HG02623 (cell line): ENCODE measurements at regions not wholly inside any gene's neighbourhood (a gene's known extent, or its start where the extent isn't known, plus 50 kb on each side); places are given as distances from the start of the nearest gene placed in this dataset.

ENCODE experiments used
- ATAC-seq: cut with Tn5 transposase; IDR thresholded peaks from one replicate; pipeline ENCODE4 v1.9.1; 2021; ENCODE audit warnings: moderate library complexity; ENCODE audit not compliant: unreplicated experiment

- no peak for ATAC-seq
Observed at GRCh38 chr21:39029900-39030884, 153.1 kb downstream of the PSMG1 start.

DNA sequence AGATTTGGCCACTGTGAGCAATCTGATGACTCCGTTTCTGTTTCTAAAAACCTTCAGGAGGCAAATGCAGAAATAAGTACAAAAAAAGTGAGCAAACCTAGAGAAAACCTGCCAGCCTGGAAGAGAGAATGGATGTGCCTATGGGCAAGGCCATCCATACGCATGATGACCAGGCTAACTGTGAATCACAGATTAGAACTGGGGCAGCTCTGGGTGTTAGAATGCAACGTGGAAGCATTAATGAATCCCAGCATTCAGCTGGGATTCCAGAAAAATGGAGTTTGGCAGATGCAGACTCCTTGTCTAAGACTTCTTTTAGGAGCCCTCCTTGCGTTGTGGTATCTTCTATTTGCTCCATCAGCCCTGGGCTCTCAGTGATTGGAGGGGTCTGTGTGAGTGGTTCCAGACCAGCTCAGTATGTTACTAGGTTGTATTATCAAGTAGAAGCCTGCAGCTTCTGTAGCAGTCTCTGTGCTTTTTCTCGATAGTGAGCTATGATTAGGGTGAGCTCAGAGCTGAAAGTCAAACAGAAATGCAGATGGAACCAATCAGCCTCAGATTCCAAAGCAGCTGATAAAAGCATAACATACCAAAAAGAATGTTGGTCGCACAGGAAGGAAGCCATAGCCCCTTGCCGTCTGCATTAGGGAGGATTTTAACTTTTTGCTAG is 154.0 kb downstream of the PSMG1 start:
- no peak for ATAC-seq

DNA sequence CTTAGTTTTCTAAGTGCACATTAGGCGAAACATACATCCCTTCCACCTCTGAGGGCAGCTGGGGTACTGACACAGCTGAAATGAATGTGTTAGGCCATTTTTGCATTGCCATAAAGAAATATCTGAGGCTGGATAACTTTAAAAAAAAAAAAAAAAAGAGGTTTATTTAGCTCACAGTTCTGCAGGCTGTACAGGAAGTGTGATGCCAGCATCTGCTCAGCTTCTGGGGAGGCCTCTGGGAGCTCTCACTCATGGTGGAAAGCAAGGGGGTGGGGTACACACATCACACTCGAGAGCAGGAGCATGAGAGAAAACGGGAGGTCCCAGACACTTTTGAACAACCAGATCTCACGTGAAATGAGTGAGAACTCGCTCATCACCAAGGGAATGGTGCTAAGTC is 158.1 kb downstream of the PSMG1 start:
- ATAC-seq = no peak

- ATAC-seq = no peak
Observed at GRCh38 chr21:39024538-39024937, 158.7 kb downstream of the PSMG1 start.

GRCh38 chr21:39022863-39023693 is 160.2 kb downstream of the PSMG1 start:
- no peak for ATAC-seq

DNA sequence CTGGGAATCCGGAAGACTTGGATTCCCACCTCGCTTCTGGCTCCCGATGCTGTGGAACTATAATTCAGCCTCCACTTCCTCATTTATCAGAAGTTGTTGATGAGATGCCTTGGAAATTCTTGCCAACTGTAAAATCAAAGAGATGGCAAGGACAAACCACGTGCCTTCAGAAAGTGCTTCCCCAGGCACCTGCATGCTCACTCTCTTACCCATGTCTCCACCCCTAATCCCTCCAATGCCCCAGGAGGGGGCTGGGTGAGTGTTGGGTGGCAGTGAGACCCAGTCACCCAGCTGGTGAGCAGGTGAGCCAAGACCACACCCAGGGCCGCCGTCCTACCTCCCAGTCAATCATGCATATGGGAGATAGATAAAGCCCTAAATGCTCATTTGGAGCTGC is 160.8 kb downstream of the PSMG1 start:
- ATAC-seq = no peak

DNA sequence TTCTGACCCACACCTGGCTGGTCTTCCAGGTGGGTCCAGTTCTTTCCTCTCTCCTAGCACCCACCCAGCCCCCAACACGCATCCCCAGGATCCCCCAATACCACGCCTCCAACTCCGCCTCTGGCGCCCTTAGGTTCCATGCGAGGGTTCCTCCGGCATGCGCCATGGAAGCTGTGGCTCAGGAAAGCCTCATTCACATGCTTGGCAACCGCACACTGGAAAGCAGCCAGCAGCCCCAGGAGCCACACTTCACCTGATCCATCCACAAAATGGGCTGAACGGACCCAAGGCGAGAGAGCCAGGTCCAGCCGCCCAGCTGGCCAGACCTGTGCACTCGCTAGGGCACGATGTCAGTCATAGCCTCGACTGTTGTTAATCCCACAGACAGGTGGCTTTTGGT is 161.2 kb downstream of the PSMG1 start:
- ATAC-seq = no peak

DNA sequence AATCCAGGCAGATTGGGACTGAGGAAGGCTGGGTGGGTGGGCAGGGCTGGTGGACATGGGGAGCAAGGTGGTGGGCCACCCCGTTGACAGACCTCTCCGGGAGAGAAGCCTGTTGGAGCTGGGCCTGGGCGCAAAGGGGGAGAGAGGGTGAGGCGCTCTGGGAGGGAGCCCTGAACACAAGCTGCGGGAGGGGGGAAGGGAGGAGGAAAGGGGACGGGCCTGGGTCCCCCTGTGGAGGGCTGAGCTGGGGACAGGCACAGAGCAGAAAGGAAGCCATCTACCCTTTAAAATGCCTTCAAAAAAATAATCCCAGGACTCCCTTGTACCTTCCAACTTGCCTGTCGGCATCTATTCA is 161.8 kb downstream of the PSMG1 start:
- no peak for ATAC-seq

DNA sequence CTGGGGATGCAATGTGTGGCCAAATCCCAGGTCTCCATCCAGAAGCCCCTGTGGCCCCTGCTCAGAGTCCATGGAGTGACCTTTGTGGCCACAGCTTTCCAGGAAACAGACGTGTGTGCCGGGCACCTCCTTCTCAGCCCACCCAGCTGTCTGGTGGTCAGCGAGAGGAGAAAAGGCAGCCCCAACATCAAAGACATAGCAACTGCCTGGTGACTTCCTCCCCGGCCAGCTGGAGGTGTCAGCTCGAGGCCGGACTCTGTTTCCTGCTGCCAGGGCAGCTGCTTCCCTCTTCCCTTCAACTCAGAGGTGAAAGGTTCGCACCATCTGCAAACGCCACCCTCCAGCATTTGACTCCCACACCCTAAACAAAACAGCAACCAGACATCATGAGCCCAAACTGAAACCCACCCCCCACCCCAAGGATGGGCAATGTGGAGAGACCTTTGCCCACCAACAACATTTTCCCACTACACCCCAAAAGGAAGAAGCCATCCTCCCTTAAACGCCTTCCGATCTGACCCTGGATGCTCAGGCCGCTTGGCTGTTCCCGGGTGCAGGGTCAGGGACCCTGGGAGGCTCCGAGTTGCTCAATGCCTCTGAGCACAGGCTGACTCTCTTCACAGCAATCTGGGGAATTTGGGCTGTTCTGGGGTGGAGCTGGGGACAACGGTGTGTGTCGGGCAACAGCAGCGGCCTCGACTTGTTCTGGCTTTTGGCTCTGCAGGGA is 162.3 kb downstream of the PSMG1 start:
- ATAC-seq = no peak

GRCh38 chr21:39018730-39019129 is 164.5 kb downstream of the PSMG1 start:
- ATAC-seq = no peak

GRCh38 chr21:39016740-39017315 is 166.4 kb downstream of the PSMG1 start:
- ATAC-seq = peak; percentile 86

DNA sequence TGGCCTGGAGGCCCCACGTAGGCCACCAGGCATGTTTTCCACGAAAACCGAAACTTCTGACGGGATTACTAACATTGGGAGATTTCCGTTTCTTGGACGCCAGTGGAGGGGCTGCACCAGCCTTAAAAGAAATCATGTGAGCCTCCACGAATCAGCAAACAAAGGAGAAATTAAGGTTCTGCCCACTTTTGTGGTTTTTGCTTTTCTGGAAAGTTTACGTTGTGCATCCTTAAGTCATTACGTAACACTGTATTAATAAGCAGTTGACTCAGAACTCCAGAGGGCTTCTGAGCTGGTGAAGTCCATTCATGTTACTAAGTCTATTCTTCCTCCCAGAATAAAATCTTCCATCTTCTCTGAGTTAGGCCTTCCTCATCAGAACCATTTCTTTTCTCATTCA is 168.5 kb downstream of the PSMG1 start:
- no peak for ATAC-seq

- ATAC-seq = no peak
Observed at GRCh38 chr21:39012326-39013230, 170.7 kb downstream of the PSMG1 start.

GRCh38 chr21:39011911-39012310 is 171.3 kb downstream of the PSMG1 start:
- no peak for ATAC-seq

- no peak for ATAC-seq
Observed at GRCh38 chr21:39010629-39011404, 172.4 kb downstream of the PSMG1 start.

DNA sequence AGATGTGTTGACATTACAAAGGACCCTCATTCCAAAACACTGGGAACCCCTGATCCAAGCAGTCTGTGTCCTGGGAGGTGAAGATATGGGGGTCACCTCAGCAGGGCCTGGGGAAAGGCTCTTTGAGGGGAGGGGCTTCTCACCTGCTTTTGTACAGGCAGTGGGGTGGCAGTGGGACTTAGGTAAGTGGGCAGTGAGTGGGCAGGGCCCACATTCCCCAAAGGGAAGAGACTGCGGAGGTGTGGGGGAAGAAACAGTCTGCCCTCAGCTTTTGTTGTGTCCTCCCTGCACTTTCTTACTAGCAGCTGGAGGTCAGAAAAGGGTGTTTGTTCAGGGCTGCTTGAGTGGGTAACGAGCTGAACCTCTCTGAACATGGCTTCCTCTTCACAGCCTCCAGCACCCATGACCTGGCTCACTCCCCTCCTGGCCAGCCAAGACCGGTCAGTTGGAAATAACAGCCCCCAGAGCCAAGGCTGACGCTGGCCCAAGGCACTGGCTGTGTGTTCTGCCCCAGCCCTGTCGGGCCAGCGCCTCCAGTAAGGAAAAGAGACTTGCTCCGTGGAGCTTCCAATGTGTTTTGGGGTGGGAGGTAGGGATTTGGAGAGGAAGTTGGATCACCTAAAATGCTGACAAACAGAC is 173.5 kb downstream of the PSMG1 start:
- no peak for ATAC-seq

- ATAC-seq = no peak
Observed at GRCh38 chr21:39007985-39008384, 175.3 kb downstream of the PSMG1 start.

DNA sequence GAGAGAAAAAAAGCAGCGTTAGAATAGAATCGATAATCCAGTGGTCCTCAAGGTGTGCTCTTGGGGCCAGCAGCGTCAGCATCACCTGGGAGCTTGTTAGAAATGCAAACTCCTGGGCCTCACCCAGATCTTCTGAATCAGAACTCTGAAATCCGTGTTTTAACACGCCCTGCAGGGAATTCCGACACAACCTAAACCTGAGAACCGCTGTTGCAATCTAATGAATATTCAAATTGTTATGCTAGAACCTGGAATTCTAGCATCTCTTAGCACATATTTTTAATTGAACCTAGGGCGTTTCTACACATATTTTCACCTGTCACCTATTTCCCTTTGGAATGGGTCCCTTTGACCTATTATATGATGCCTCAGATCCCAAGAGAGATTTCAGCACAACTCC is 175.7 kb downstream of the PSMG1 start:
- no peak for ATAC-seq
